ENCODE measurements at regions not wholly inside any gene's neighbourhood (a gene's known extent, or its start where the extent isn't known, plus 50 kb on each side); places are given as distances from the start of the nearest gene placed in this dataset.

GRCh38 chr9:115398313-115398650 is 280.3 kb upstream of the TNC start:
- TF ChIP-seq POLR2A (IDR thresholded peaks at IDR 0.05) (no peak), CTCF (IDR thresholded peaks at IDR 0.05) (no peak)

All from tibial nerve (tissue), 3 donors.